ENCODE measurements at regions not wholly inside any gene's neighbourhood (a gene's known extent, or its start where the extent isn't known, plus 50 kb on each side); places are given as distances from the start of the nearest gene placed in this dataset.
"Not testable (repeated sequence)": the region's sequence is repeated elsewhere in the genome, so short reads cannot be mapped to it uniquely, and the experiment has no call there.

GRCh38 chr4:146088690-146089089 lies 86.8 kb upstream of the LSM6 start:
- DNase-seq (ENCODE audit: extremely low read depth in 1 of 11, low read depth in 9 of 11, low spot score in 4 of 11) = no peak

GRCh38 chr4:146087856-146088255 lies 87.7 kb upstream of the LSM6 start:
- DNase-seq (ENCODE audit: extremely low read depth in 1 of 11, low read depth in 9 of 11, low spot score in 4 of 11) = no peak

GRCh38 chr4:146076081-146076480 lies 99.4 kb upstream of the LSM6 start:
- DNase-seq (ENCODE audit: extremely low read depth in 1 of 11, low read depth in 9 of 11, low spot score in 4 of 11) = peak in 1 of 11 donors; percentile 8

GRCh38 chr4:146073517-146073916 lies 102.0 kb upstream of the LSM6 start:
- DNase-seq (ENCODE audit: extremely low read depth in 1 of 11, low read depth in 9 of 11, low spot score in 4 of 11) = no peak

- DNase-seq (ENCODE audit: extremely low read depth in 1 of 11, low read depth in 9 of 11, low spot score in 4 of 11) = no peak
Observed at GRCh38 chr4:146072376-146072775, 103.1 kb upstream of the LSM6 start.

GRCh38 chr4:146071390-146071789 lies 104.1 kb upstream of the LSM6 start:
- DNase-seq (ENCODE audit: extremely low read depth in 1 of 11, low read depth in 9 of 11, low spot score in 4 of 11) = no peak

- no peak for DNase-seq (ENCODE audit: extremely low read depth in 1 of 11, low read depth in 9 of 11, low spot score in 4 of 11)
Observed at GRCh38 chr4:146063143-146063542, 112.4 kb upstream of the LSM6 start.

GRCh38 chr4:146062340-146062739 lies 113.2 kb upstream of the LSM6 start:
- DNase-seq (ENCODE audit: extremely low read depth in 1 of 11, low read depth in 9 of 11, low spot score in 4 of 11) = no peak

- no peak for DNase-seq (ENCODE audit: extremely low read depth in 1 of 11, low read depth in 9 of 11, low spot score in 4 of 11)
Observed at GRCh38 chr4:146061610-146062334, 113.7 kb upstream of the LSM6 start.

- no peak for DNase-seq (ENCODE audit: extremely low read depth in 1 of 11, low read depth in 9 of 11, low spot score in 4 of 11)
Observed at GRCh38 chr4:146059865-146060264, 115.7 kb upstream of the LSM6 start.

- no peak for DNase-seq (ENCODE audit: extremely low read depth in 1 of 11, low read depth in 9 of 11, low spot score in 4 of 11)
Observed at GRCh38 chr4:146059151-146059550, 116.4 kb upstream of the LSM6 start.

GRCh38 chr4:146058531-146058930 lies 117.0 kb upstream of the LSM6 start:
- no peak for DNase-seq (ENCODE audit: extremely low read depth in 1 of 11, low read depth in 9 of 11, low spot score in 4 of 11)

- DNase-seq (ENCODE audit: extremely low read depth in 1 of 11, low read depth in 9 of 11, low spot score in 4 of 11) = no peak
Observed at GRCh38 chr4:146054676-146055075, 116.1 kb upstream of the ZNF827 start.

- DNase-seq (ENCODE audit: extremely low read depth in 1 of 11, low read depth in 9 of 11, low spot score in 4 of 11) = no peak
Observed at GRCh38 chr4:146053891-146054290, 115.3 kb upstream of the ZNF827 start.

- no peak for DNase-seq (ENCODE audit: extremely low read depth in 1 of 11, low read depth in 9 of 11, low spot score in 4 of 11)
Observed at GRCh38 chr4:146051728-146052391, 113.2 kb upstream of the ZNF827 start.

GRCh38 chr4:146051223-146051622 lies 112.6 kb upstream of the ZNF827 start:
- DNase-seq (ENCODE audit: extremely low read depth in 1 of 11, low read depth in 9 of 11, low spot score in 4 of 11) = no peak

- no peak for DNase-seq (ENCODE audit: extremely low read depth in 1 of 11, low read depth in 9 of 11, low spot score in 4 of 11)
Observed at GRCh38 chr4:146049802-146050201, 111.2 kb upstream of the ZNF827 start.

GRCh38 chr4:146047768-146048167 lies 109.1 kb upstream of the ZNF827 start:
- not testable (repeated sequence) for DNase-seq (ENCODE audit: extremely low read depth in 1 of 11, low read depth in 9 of 11, low spot score in 4 of 11)

- DNase-seq (ENCODE audit: extremely low read depth in 1 of 11, low read depth in 9 of 11, low spot score in 4 of 11) = no peak
Observed at GRCh38 chr4:146041139-146042004, 102.7 kb upstream of the ZNF827 start.

GRCh38 chr4:146040623-146041022 lies 102.0 kb upstream of the ZNF827 start:
- no peak for DNase-seq (ENCODE audit: extremely low read depth in 1 of 11, low read depth in 9 of 11, low spot score in 4 of 11)
